SK-N-SH (cell line): ENCODE measurements at regions not wholly inside any gene's neighbourhood (a gene's known extent, or its start where the extent isn't known, plus 50 kb on each side); places are given as distances from the start of the nearest gene placed in this dataset.

Source experiments
- CTCF ChIA-PET: fragments of 300-600, 350-600 bp; formaldehyde crosslinking; extraction: SDS; loops from one replicate; lab custom pipeline; 2021; lab: Yijun Ruan, JAX
- POLR2A ChIA-PET: fragments of 350-600 bp; sonication (Branson Sonifier 250); formaldehyde crosslinking; extraction: SDS; loops from one replicate; lab custom pipeline; 2020; ENCODE audit warnings: antibody characterized with exemption, inconsistent platforms; lab: Yijun Ruan, JAX
- DNase-seq: peaks from one replicate; pipeline ENCODE4 v3.0.0; 2012
- H2AFZ ChIP-seq: fragments of 200-600 bp; sonication (generic); 2 replicates; pipeline ENCODE4 v1.8.1; 2016; ENCODE audit warnings: antibody characterized with exemption, mild to moderate bottlenecking, low read depth
- H3F3A ChIP-seq: fragments of 200-600 bp; sonication (generic); replicated peaks from 2 replicates; pipeline ENCODE3; 2016; ENCODE audit warnings: antibody characterized with exemption, mild to moderate bottlenecking; ENCODE audit not compliant: insufficient read depth
- H3K27ac ChIP-seq, 2 experiments: fragments of 200-500 bp in 1 of 2; fragments of 200-600 bp in 1 of 2; sonication (Bioruptor generic) in 1 of 2; sonication (generic), shearing (Covaris generic) in 1 of 2; 2 replicates each; pipeline versions ENCODE4 v1.5.1 to v1.6.1; 2014 to 2016; ENCODE audit warnings: low read depth in 2 of 2, inconsistent platforms in 1 of 2, low read length in 1 of 2, mild to moderate bottlenecking in 1 of 2, mixed read lengths in 1 of 2
- H3K27me3 ChIP-seq: fragments of 200-600 bp; sonication (generic), shearing (Covaris generic); 2 replicates; pipeline ENCODE4 v1.6.1; 2016; ENCODE audit warnings: mixed run types; ENCODE audit not compliant: insufficient read depth
- H3K36me3 ChIP-seq, 2 experiments: fragments of 200-500 bp in 1 of 2; fragments of 200-600 bp in 1 of 2; sonication (Bioruptor generic) in 1 of 2; sonication (generic) in 1 of 2; replicated peaks in 1 of 2; 2 replicates each; pipeline versions ENCODE3 to v1.5.1; 2014 to 2016; ENCODE audit warnings: low read length in 1 of 2, mild to moderate bottlenecking in 1 of 2; ENCODE audit not compliant: insufficient read depth in 2 of 2, control insufficient read depth in 1 of 2
- H3K4me1 ChIP-seq, 2 experiments: fragments of 200-500 bp in 1 of 2; fragments of 200-600 bp in 1 of 2; sonication (Bioruptor generic) in 1 of 2; sonication (generic), shearing (Covaris generic) in 1 of 2; 2 replicates each; pipeline versions ENCODE4 v1.5.1 to v1.6.1; 2014 to 2016; ENCODE audit warnings: low read depth in 1 of 2, low read length in 1 of 2, mixed run types in 1 of 2; ENCODE audit not compliant: insufficient read depth in 2 of 2, control insufficient read depth in 1 of 2
- H3K4me2 ChIP-seq: fragments of 200-600 bp; sonication (generic), shearing (Covaris generic); 2 replicates; pipeline ENCODE4 v1.6.1; 2017; ENCODE audit warnings: mixed run types
- H3K4me3 ChIP-seq, 2 experiments: fragments of 200-500 bp in 1 of 2; fragments of 200-600 bp in 1 of 2; sonication (Bioruptor generic) in 1 of 2; sonication (generic), shearing (Covaris generic) in 1 of 2; 2 replicates each; pipeline versions ENCODE4 v1.5.1 to v1.8.1; 2014 to 2016; ENCODE audit warnings: low read depth in 2 of 2, inconsistent platforms in 1 of 2, low read length in 1 of 2, mild to moderate bottlenecking in 1 of 2, mixed read lengths in 1 of 2, moderate library complexity in 1 of 2
- H3K79me2 ChIP-seq: fragments of 200-600 bp; sonication (generic); 2 replicates; pipeline ENCODE4 v1.8.1; 2017; ENCODE audit warnings: mild to moderate bottlenecking; ENCODE audit not compliant: insufficient read depth
- H3K9ac ChIP-seq: fragments of 200-600 bp; sonication (generic); 2 replicates; pipeline ENCODE4 v1.6.1; 2017; ENCODE audit warnings: mixed run types
- H3K9me2 ChIP-seq: fragments of 200-600 bp; sonication (generic); 2 replicates; pipeline ENCODE4 v1.6.1; 2017; ENCODE audit warnings: mixed run types
- H3K9me3 ChIP-seq: fragments of 200-600 bp; sonication (generic); 2 replicates; pipeline ENCODE4 v1.6.1; 2017; ENCODE audit warnings: mixed run types, mild to moderate bottlenecking, moderate library complexity
- H4K20me1 ChIP-seq: fragments of 200-600 bp; sonication (generic); 2 replicates; pipeline ENCODE4 v1.6.1; 2017; ENCODE audit warnings: mild to moderate bottlenecking, mixed run types; ENCODE audit not compliant: insufficient read depth
- CHD2 ChIP-seq: fragments of 150-350 bp; IDR thresholded peaks from 2 replicates; pipeline ENCODE4 v1.6.1; 2018; ENCODE audit warnings: low read length; ENCODE audit not compliant: partially characterized antibody
- EP300 ChIP-seq, 2 experiments: IDR thresholded peaks; 2 replicates each; pipeline versions ENCODE4 v1.4.0 to v1.6.1; 2012; ENCODE audit warnings: borderline replicate concordance in 1 of 2, low read depth in 1 of 2, low read length in 1 of 2
- EZH2phosphoT487 ChIP-seq: fragments of 200-600 bp; sonication (generic); IDR thresholded peaks from 2 replicates; pipeline ENCODE4 v1.6.1; 2017; ENCODE audit warnings: low read depth, mixed run types, mild to moderate bottlenecking, antibody characterized with exemption, moderate library complexity, borderline replicate concordance
- GABPA ChIP-seq: IDR thresholded peaks from 2 replicates; pipeline ENCODE4 v1.4.0; 2012; ENCODE audit warnings: low read depth, mild to moderate bottlenecking
- GATA2 ChIP-seq: sonication (generic); formaldehyde crosslinking; IDR thresholded peaks from 2 replicates; pipeline ENCODE4 v1.5.0; 2020; ENCODE audit warnings: mild to moderate bottlenecking, missing genetic modification reagents
- IRF3 ChIP-seq: fragments of 150-350 bp; IDR thresholded peaks from 2 replicates; pipeline ENCODE4 v1.6.1; 2016; ENCODE audit warnings: mild to moderate bottlenecking, low read depth, low read length
- NFIC ChIP-seq: IDR thresholded peaks from 2 replicates; pipeline ENCODE4 v1.4.0; 2012; ENCODE audit warnings: borderline replicate concordance
- NRF1 ChIP-seq: IDR thresholded peaks from 2 replicates; pipeline ENCODE4 v1.6.1; 2012; ENCODE audit warnings: low read depth, mild to moderate bottlenecking, low read length
- POLR2AphosphoS5 ChIP-seq: IDR thresholded peaks from 2 replicates; pipeline ENCODE4 v1.6.1; 2012; ENCODE audit warnings: low read depth, low read length
- SIN3A ChIP-seq: IDR thresholded peaks from 2 replicates; pipeline ENCODE4 v1.6.1; 2012; ENCODE audit warnings: low read depth, mild to moderate bottlenecking, low read length, moderate library complexity, borderline replicate concordance
- TAF1 ChIP-seq: IDR thresholded peaks from 2 replicates; pipeline ENCODE4 v1.6.1; 2012; ENCODE audit warnings: low read depth, mild to moderate bottlenecking, low read length, moderate library complexity, borderline replicate concordance
- USF1 ChIP-seq: IDR thresholded peaks from 2 replicates; pipeline ENCODE4 v1.4.0; 2012; ENCODE audit warnings: low read depth, borderline replicate concordance
- WGBS: methylation state at CpG from one replicate; pipeline ENCODE4 v1.1.6; 2017; ENCODE audit warnings: low lambda C conversion rate; 5-methylcytosine and 5-hydroxymethylcytosine counted together
- TF ChIP-seq, protein P1 (sequence below): IDR thresholded peaks from 2 replicates; pipeline ENCODE4; 2012
- TF ChIP-seq, protein P2 (sequence below): IDR thresholded peaks from 2 replicates; pipeline ENCODE4 v1.4.0; 2012; ENCODE audit warnings: low read depth, borderline replicate concordance

- Histone ChIP-seq H3K9me2 (no peaks in the 10 kb centered on the region), H3K4me2 (no peak overlapping the region), H3K27ac (no peak overlapping the region), H3K27me3 (no peaks in the 10 kb centered on the region), H3K4me1 (no peaks in the 10 kb centered on the region), H3K9me3 (no peaks in the 10 kb centered on the region), H3F3A (no peaks in the 10 kb centered on the region), H4K20me1 (no peaks in the 10 kb centered on the region), H3K4me3 (no peak overlapping the region), H3K79me2 (no peaks in the 10 kb centered on the region), H2AFZ (no peak overlapping the region), H3K36me3 (no peaks in the 10 kb centered on the region), H3K9ac (no peak overlapping the region)
- 72% methylated on average over 3 of the region's 3 CpGs for WGBS
- ChIA-PET POLR2A (no interaction called here), CTCF (interaction anchor here (1.5 kb wide), 1 partner anchor 14 kb away, joined by 4 read pairs; no protein-coding TSS in a partner anchor)
- no peak for DNase-seq
- TF ChIP-seq IRF3 (no peak), SIN3A (no peak), USF1 (no peak), GABPA (no peak), EZH2phosphoT487 (no peak), EP300 (IDR thresholded peaks at IDR 0.05; ENCODE audit: borderline replicate concordance in 1 of 2, low read depth in 1 of 2, low read length in 1 of 2) (no peak), CHD2 (no peak), POLR2AphosphoS5 (no peak), GATA2 (CRISPR knock-in tag) (no peak), NFIC (no peak), TAF1 (no peak), NRF1 (no peak)
- TF ChIP-seq, protein P1, sequence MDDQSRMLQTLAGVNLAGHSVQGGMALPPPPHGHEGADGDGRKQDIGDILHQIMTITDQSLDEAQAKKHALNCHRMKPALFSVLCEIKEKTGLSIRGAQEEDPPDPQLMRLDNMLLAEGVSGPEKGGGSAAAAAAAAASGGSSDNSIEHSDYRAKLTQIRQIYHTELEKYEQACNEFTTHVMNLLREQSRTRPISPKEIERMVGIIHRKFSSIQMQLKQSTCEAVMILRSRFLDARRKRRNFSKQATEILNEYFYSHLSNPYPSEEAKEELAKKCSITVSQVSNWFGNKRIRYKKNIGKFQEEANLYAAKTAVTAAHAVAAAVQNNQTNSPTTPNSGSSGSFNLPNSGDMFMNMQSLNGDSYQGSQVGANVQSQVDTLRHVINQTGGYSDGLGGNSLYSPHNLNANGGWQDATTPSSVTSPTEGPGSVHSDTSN = no peak
- TF ChIP-seq, protein P2, sequence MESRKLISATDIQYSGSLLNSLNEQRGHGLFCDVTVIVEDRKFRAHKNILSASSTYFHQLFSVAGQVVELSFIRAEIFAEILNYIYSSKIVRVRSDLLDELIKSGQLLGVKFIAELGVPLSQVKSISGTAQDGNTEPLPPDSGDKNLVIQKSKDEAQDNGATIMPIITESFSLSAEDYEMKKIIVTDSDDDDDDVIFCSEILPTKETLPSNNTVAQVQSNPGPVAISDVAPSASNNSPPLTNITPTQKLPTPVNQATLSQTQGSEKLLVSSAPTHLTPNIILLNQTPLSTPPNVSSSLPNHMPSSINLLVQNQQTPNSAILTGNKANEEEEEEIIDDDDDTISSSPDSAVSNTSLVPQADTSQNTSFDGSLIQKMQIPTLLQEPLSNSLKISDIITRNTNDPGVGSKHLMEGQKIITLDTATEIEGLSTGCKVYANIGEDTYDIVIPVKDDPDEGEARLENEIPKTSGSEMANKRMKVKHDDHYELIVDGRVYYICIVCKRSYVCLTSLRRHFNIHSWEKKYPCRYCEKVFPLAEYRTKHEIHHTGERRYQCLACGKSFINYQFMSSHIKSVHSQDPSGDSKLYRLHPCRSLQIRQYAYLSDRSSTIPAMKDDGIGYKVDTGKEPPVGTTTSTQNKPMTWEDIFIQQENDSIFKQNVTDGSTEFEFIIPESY = no peak
Measured at GRCh38 chr5:109562441-109562840, 127.3 kb upstream of the MAN2A1 start.
